ENCODE measurements at regions not wholly inside any gene's neighbourhood (a gene's known extent, or its start where the extent isn't known, plus 50 kb on each side); places are given as distances from the start of the nearest gene placed in this dataset.

DNA sequence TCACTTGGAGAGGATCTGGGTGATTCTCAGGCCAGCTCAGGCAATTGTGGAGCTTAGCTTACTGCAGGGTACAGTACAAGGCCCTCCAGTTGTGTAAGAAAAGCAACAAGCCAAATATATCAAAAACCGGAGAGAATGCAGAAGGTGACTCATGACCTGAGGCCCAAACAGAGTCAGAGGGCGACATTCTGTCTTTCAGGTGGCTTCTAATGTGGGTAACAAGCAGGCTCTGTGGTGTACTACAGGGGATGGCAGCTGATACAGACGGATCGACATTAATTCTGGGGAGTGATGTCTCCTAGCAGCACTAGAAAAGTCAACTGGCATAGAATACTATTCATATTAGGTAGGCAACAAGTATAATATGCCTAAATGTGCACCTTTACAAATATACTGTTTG lies 219.5 kb upstream of the SOX11 start:
- TF ChIP-seq, protein P1, sequence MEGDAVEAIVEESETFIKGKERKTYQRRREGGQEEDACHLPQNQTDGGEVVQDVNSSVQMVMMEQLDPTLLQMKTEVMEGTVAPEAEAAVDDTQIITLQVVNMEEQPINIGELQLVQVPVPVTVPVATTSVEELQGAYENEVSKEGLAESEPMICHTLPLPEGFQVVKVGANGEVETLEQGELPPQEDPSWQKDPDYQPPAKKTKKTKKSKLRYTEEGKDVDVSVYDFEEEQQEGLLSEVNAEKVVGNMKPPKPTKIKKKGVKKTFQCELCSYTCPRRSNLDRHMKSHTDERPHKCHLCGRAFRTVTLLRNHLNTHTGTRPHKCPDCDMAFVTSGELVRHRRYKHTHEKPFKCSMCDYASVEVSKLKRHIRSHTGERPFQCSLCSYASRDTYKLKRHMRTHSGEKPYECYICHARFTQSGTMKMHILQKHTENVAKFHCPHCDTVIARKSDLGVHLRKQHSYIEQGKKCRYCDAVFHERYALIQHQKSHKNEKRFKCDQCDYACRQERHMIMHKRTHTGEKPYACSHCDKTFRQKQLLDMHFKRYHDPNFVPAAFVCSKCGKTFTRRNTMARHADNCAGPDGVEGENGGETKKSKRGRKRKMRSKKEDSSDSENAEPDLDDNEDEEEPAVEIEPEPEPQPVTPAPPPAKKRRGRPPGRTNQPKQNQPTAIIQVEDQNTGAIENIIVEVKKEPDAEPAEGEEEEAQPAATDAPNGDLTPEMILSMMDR (conservative IDR thresholded peaks at IDR 0.05; ENCODE audit: low read length), result no peak
- no peak for TF ChIP-seq EZH2phosphoT487 (IDR thresholded peaks at IDR 0.05; ENCODE audit: borderline replicate concordance)
